SK-MEL-5 (cell line): ENCODE measurements at regions not wholly inside any gene's neighbourhood (a gene's known extent, or its start where the extent isn't known, plus 50 kb on each side); places are given as distances from the start of the nearest gene placed in this dataset.
"Not testable (repeated sequence)": the region's sequence is repeated elsewhere in the genome, so short reads cannot be mapped to it uniquely, and the experiment has no call there.

Experiments
- DNase-seq: peaks from one replicate; pipeline ENCODE4 v3.0.0-alpha.2; 2016; ENCODE audit warnings: low read depth, low spot score
- in situ Hi-C: cut with HindIII; loops from 2 replicates; pipeline ENCODE4 v1.10.0; 2016; ENCODE audit warnings: low sequenced_read_pairs, high pct_unique_total_duplicates, low pct_unique_long_range_greater_than_20kb

DNA sequence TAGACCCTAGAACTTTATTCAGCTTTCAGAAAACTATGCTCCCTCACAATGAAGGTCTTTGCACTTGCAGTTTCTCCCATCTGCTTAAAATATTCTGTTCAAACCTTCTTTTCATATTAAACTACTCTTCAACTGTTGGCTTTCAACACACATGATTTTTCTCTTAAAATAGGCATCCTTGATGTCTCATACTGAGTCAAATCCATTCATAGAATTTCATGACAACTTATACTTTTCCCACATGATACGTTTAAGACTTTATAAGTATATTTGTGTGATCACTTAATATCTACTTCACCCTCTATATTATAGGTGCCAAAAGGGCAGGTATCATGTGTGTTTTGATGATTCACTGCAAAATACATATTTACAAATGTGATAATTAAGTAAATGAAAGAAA is 412.5 kb downstream of the MMUT start:
- in situ Hi-C loops = no loop called here
- no peak for DNase-seq

DNA sequence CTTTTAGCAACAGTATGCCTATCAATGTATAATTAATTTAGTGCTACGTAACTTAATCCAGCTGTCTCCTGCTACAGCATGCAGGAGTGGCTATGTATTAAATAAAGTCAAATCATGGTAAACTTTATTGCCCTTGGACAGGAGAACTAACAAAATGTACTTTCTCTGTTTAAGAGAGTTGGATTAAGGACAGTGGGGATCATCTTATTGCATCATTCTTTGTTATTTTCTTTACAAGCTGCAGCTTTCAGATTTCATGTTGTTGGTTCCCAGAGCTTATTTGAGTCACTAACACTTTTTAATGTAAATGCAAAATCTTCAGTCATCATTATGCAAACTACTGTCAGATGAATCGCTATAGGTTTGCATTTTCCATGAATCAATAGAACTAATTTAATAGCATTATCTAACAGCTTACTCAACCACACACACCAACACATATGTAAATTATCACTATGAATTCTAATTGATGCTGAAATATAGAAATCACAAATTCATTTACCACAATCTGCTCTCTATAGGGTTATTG is 424.7 kb downstream of the MMUT start:
- no peak for DNase-seq
- in situ Hi-C loops = no loop called here

DNA sequence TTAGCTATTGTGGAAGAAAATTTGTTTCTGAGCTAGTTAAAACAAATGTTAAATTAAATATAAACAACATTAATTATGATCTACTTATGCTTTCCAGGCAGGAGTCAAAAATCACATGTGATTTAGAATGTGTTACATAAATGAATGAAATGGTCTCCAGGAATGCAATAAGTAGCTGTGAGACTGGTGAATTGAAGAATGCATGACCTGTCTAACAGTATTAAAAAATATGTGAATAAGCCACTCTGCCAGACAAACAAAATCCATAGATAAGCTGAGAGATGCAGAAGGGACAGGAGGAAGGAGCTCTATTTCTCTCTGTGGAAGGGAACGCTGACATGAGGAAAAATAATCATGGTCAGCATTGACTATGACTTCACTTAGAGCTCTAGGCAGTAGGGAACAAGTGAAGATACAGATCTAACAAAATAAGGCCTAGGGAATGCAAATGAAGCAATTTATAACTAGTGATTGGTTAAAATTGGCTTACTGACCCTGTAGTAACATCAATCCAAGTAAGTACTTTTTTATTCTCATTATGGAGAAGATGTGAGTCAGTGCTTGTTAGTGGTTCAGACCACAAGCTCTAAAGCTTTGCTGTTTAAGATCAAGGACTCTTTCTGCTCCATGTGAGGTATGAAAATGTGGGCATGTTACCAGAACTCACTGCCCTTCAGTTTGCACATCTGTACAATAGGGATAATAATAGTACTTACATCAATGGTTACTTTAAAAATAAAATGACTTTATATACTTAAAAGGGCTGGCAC is 432.6 kb downstream of the MMUT start:
- in situ Hi-C loops = no loop called here
- DNase-seq = no peak

DNA sequence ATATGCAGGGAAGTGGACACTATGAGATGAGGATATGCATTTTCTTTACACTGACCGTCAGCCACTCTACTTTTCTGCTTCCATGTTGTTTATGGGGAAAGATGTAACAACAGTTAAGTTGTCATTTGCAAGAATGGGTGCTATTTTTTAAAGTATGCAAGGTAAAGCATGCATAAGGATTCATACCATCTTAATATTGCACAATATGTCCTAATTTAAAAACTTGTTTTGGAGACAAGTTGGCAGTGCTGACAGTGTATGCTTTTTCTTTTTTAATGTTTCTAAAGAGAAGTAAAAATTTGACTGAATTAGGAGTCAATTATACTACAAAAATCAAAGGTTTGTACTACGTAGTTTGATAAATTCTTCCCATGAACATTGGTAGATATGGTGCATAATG is 435.4 kb downstream of the MMUT start:
- no peak for DNase-seq
- in situ Hi-C loops = no loop called here

- in situ Hi-C loops = no loop called here
- DNase-seq = no peak
Observed at GRCh38 chr6:49025273-49026240, 437.5 kb downstream of the MMUT start.

- in situ Hi-C loops = no loop called here
- DNase-seq = no peak
Observed at GRCh38 chr6:49004801-49005200, 458.3 kb downstream of the MMUT start.

- no peak for DNase-seq
- in situ Hi-C loops = no loop called here
Observed at GRCh38 chr6:49003348-49003747, 459.7 kb downstream of the MMUT start.

DNA sequence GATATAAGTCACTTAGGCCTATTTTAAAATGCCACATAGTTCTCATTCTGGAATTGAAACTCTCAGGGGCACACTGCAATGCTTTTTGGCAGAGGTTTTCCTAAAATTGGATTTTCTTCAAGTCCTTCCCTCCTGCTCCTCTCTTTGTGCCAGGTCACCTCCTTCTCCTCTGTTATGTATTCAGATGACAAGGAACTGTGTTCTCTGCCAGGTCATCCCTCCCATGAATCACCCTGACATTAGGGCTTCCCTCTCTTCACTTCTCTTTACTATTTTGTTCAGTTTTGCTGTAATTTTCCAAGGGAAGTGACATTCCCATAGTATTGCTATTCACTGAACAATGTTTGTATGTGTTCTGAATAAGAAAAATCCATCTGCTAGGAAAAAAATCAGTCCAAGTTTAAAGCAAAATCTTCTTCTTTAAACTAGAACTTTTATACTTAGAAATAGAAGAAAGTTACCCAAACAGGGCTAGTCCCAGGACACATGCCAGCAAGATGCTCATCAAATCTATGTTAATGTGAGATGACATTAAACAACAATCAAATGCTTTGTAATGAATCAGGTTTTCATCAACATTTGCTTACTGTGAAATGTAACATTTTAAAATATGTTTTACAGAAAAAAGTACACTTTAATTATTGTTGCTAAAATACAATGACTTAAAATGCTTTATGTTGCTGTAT is 461.1 kb downstream of the MMUT start:
- DNase-seq = no peak
- in situ Hi-C loops = no loop called here

- no peak for DNase-seq
- in situ Hi-C loops = no loop called here
Observed at GRCh38 chr6:48998574-48998973, 464.5 kb downstream of the MMUT start.

GRCh38 chr6:48996461-48997119 is 466.5 kb downstream of the MMUT start:
- in situ Hi-C loops = no loop called here
- no peak for DNase-seq

DNA sequence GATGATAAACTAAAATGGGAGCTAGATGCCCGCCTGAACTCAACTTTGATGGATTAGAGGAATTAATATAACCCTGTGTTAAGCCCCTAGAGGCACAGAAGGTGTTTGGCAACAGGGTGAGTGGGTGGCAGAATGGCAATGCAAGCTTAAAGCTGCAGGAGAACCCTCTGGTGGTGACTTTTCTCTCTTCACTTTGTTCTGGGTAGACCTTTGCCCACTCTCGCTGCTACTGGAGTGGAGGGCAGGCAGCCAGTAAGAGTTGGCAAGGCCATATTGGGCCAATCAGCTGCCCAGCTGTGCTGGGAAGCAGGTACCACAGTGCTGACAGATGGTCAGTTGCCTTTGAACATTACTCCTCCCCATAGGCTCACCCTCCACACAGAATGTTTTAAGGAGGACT is 468.2 kb downstream of the MMUT start:
- DNase-seq = peak; percentile 29
- in situ Hi-C loops = no loop called here

- DNase-seq = no peak
- in situ Hi-C loops = no loop called here
Observed at GRCh38 chr6:48990739-48991138, 472.3 kb downstream of the MMUT start.

DNA sequence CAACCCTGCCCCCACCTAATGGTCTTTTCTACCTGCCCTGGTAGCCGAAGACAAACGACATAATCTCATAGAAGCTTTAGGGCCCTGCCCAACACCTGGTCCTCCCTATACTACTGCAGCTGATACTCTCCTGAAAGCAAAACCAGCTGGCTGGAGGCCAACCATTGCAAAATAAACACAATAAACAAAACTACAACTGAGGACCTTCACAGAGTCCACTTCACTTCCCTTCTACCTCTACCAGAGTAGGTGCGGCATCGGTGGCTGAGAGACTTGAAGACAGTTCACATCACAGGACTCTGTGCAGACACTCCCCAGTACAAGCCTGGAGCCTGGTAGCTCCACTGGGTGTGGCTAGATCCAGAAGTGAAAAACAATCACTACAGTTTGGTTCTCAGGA is 476.2 kb downstream of the MMUT start:
- in situ Hi-C loops = no loop called here
- no peak for DNase-seq

GRCh38 chr6:48986105-48986504 is 476.9 kb downstream of the MMUT start:
- in situ Hi-C loops = no loop called here
- no peak for DNase-seq

DNA sequence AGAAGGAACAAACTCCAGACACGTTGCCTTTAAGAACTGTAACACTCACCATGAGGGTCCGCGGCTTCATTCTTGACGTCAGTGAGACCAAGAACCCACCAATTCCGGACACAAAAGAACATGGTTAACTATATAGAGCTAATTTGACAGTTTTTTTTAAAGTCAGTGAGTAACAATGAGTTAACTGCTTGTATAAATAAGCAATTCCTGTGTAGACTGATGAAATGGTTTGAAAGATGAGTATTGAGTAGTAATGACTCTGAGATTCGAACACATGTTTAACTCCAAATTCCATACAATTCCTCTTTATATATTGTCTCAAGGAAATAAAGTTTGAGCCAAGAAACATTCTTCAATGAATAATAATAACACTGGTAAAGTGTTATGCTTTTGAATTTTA is 478.0 kb downstream of the MMUT start:
- no peak for DNase-seq

GRCh38 chr6:48983968-48984367 is 479.1 kb downstream of the MMUT start:
- DNase-seq, in situ Hi-C loops: not testable (repeated sequence)

More for the DNA sequence above, 478.0 kb downstream of the MMUT start:
- in situ Hi-C loops = no loop called here

- in situ Hi-C loops = no loop called here
- no peak for DNase-seq
Observed at GRCh38 chr6:48983377-48983776, 479.7 kb downstream of the MMUT start.
